LNCAP (cell line): ENCODE measurements at regions not wholly inside any gene's neighbourhood (a gene's known extent, or its start where the extent isn't known, plus 50 kb on each side); places are given as distances from the start of the nearest gene placed in this dataset.

Experiments used
- TF ChIP-seq, protein P1 (sequence below): fragments of 450-650 bp; IDR thresholded peaks from 2 replicates; pipeline ENCODE4 v1.5.1; 2017; ENCODE audit warnings: mild to moderate bottlenecking

DNA sequence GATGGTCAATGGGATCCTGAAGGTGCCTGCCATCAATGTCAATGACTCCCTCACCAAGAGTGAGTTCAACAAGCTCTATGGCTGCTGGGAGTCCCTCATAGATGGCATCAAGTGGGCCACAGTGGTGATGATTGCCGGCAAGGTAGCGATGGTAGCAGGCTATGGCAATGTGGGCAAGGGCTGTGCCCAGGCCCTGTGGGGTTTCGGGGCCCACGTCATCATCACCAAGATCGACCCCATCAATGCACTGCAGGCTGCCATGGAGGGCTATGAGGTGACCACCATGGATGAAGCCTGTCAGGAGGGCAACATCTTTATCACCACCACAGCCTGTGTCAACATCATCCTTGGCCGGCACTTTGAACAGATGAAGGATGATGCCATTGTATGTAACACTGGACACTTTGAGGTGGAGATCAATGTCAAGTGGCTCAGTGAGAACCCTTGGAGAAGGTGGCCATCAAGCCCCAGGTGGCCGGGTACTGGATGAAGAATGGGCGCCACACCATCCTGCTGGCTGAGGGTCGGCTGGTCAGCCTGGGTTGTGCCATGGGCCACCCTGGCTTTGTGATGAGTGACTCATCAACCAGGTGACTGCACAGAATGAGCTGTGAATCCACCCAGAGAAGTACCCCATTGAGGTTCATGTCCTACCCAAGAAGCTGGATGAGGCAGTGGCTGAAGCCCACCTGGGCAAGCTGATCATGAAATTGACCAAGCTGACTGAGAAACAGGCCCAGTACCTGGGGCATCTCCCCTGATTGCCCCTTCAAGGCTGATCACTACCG, 63.0 kb upstream of the ANTXRL start:
- TF ChIP-seq, protein P1, sequence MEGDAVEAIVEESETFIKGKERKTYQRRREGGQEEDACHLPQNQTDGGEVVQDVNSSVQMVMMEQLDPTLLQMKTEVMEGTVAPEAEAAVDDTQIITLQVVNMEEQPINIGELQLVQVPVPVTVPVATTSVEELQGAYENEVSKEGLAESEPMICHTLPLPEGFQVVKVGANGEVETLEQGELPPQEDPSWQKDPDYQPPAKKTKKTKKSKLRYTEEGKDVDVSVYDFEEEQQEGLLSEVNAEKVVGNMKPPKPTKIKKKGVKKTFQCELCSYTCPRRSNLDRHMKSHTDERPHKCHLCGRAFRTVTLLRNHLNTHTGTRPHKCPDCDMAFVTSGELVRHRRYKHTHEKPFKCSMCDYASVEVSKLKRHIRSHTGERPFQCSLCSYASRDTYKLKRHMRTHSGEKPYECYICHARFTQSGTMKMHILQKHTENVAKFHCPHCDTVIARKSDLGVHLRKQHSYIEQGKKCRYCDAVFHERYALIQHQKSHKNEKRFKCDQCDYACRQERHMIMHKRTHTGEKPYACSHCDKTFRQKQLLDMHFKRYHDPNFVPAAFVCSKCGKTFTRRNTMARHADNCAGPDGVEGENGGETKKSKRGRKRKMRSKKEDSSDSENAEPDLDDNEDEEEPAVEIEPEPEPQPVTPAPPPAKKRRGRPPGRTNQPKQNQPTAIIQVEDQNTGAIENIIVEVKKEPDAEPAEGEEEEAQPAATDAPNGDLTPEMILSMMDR, result no peak

DNA sequence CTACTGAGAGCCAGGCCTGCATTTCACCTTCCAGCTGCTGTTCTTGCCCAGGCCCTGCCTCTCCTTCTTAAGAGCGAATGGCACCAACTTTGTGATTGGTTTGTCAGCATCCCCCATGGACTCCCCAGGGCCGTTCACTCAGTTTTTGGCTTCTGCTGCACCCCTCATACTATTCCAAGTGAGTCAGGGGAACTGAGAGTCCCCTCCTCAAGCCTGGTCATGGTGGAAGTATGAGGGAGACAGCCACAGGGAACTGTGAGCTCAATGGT, 62.4 kb upstream of the ANTXRL start:
- TF ChIP-seq, protein P1, result no peak

DNA sequence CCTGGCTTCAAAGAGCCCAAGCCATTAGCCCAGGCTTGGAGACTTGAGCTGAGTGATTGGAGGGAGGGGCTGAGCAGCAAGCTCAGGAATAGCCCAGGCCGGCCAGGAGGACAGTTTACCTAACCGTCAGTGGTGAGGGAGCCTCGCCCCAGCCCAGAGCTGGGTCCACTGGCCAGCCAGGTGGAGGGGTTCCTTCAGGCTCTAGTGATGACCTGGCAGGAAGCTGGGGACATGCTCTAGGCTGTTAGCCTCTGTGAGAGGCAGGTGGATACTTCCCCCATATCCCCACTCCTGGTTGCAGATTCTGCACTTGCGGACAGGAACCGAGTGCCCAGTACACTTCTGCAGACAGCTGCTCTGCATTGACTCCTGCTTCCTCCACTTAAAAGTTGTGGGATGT, 61.2 kb upstream of the ANTXRL start:
- TF ChIP-seq, protein P1, result no peak

DNA sequence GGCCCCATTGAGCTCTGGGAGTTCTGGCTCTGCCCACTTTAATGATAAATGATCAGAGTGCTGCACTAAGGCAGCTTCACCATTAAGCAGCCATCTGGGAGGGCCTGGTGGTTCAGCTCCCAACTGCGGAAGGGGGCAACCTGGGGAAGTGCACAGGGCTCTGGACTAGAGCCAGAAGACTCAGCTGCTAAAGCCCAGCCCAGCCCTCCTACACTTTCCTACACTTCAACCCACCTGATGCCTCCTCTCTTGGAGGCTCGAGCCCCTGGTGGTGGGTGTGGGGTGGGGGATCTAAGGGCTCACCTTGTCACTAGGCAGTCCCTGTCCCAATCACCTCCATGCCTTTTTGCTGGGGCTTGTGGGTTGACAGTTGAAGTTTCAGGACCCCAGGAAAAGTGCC, 60.6 kb upstream of the ANTXRL start:
- TF ChIP-seq, protein P1, result no peak

DNA sequence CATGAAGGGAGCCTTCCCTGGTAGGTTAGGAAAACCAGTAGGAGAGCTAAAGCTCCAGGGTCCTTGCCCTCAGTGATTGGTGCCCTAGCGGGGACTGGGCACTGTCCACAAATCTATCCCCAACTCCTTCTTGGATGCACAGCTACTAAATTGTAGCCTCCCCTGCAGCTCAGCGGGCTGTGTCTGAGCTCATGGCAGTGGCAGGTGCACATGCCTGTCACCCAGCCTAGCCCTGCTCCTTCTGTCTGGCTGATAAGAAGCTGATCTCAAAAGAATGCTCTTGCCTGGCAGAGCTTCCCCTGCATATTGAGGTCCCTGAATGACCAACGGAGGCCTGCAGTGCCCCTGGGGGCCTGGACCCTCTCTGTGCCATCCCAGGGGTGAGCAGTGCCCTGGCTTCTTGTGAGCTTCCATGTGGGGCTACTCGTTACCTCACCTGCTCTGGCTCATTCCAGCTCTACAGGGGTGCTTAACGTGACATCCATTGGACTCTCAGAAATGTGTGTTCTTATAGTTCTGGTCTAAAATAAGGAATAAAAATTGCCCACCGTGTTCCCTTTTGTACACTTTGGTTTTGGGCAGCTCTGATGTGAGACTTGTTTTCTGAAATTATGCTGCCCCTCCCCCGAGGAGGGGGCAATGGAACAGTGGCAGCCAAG, 59.8 kb upstream of the ANTXRL start:
- TF ChIP-seq, protein P1, result no peak

DNA sequence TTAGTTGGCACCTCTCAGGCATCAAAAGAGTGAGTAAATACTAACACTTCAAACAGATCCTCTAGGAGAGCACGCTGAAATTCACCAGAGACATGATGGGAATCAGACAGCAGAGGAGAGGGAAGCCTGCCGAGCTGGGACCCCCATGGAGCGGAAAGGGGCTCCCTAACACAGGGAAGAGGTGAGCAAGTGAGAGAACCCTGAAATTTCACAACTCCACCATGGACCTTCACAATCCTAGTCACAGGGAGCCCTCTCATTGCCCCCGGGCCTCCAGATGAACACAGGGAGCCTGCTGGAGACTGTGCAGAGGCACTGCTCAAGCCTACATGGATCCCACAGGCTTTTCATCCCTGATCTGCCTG, 59.2 kb upstream of the ANTXRL start:
- TF ChIP-seq, protein P1, result no peak

DNA sequence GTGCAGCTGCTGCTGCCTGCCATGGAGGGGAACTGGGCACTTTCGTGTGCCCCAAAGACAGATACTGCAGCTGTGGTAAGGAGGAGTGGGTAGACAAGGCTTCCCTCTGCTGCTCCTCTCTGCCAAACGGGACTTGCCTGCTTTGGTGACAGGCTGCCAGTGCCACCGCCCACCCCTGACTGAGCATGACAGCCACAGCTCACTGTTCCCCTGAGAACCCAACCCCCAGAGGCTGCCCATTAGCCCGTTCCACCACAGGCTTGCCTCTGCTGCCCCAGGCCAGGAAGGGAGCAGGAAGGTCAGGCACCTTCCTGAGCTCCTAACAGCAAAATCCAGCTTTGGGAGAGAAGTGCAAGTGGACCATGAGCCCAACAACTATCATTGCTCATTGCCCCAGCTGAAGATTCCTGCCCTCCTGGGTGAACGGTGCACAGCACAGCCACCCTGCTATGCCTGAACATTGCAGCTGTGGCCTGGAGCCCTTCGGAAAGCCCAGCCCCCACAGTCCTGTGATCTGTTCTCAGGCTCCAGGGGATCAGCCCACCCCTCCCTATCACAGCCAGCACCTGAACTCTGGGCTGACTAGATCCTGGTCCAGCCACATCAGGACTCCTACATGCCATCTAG, 58.7 kb upstream of the ANTXRL start:
- TF ChIP-seq, protein P1, result no peak
